GM18519 (cell line): ENCODE measurements at regions not wholly inside any gene's neighbourhood (a gene's known extent, or its start where the extent isn't known, plus 50 kb on each side); places are given as distances from the start of the nearest gene placed in this dataset.
"Not testable (repeated sequence)": the region's sequence is repeated elsewhere in the genome, so short reads cannot be mapped to it uniquely, and the experiment has no call there.

Experiments used
- ATAC-seq: cut with Tn5 transposase; IDR thresholded peaks from one replicate; pipeline ENCODE4 v1.9.1; 2021; ENCODE audit warnings: mild to moderate bottlenecking, moderate library complexity; ENCODE audit not compliant: unreplicated experiment, low FRiP score

DNA sequence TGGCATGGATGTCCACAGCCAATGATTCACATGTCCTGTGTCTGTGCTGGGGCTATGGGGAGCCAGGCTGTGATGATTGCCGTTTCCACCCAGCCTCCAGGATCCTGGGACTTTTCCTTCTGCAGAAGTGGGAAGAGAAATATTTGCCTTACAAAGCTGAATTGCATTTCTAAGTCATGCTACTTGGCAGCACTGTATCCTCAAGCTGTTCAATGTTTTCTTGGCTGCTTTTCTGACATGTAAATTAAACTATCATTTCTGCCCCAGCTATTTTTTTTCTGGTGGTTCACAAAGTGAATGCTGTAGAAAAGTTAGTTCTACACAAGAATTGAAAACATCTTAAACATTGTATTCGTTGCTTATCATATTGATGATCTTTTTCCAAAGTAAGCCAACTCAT is 51.9 kb upstream of the TCERG1L start:
- no peak for ATAC-seq

DNA sequence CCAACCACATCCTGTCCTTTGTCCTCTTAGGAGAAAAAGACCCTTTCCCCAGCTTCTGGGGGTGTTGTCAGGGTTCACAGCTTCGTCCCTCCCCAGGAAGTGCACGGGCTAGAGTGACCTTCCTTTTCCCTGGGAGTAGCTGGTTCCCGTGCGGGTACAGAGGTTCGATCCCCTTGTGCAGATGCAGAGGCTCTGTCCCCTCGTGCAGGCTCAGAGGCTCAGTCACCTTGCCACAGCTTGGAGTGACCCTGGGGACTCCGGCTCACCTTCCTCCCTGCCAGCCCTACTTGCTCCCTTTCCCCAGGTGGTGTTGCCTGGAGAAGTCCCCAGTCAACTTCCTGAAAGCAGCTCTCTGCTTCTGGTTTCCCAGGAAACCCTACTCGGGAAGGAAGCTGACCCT is 60.0 kb upstream of the TCERG1L start:
- no peak for ATAC-seq

DNA sequence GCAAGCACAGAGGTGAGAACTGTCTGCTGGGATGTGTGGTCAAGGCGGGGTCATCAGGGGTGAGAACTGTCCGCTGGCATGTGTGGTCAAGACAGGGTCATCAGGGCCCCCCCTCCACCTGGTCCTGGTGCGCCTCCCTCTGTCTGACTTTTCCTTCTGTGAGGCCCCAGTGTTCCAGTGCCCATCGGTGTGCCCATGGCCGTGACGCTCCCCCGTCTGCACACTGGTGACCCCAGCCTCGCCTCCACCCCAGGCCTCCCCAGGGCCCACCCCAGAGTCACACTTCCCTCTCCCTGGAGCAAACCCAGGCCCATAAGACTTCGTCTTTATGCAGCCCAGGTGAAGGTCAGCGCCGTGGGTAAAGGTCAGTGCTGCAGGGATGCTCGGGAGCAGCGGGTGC is 70.1 kb upstream of the TCERG1L start:
- ATAC-seq = no peak

DNA sequence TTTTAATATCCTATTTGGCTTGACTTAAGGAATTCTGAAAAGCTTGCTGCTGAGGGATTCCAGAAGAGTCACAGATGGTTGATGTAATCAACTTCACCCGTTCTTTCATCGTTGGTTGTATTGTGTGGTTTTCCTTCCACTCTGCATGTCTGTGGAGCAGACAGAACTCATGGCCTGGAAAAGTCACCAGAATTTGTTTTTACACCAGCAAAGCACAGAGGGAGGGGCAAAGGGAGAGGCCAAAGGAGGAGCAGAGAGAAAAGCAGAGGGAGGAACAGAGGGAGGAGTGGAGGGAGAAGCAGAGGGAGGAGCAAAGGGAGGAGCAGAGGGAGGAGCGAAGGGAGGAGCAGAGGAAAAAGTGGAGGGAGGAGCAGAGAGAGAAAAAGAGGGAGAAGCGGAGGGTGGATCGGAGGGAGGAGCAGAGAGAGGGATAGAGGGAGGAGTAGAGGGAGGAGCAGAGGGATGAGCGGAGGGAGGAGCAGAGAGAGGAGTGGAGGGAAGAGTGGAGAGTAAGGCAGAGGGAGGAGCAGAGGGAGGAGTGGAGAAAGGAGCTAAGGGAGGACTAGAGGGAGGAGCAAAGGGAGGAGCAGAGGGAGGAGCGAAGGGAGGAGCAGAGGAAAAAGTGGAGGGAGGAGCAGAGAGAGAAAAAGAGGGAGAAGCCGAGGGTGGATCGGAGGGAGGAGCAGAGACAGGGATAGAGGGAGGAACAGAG is 73.8 kb upstream of the TCERG1L start:
- ATAC-seq = not testable (repeated sequence)

DNA sequence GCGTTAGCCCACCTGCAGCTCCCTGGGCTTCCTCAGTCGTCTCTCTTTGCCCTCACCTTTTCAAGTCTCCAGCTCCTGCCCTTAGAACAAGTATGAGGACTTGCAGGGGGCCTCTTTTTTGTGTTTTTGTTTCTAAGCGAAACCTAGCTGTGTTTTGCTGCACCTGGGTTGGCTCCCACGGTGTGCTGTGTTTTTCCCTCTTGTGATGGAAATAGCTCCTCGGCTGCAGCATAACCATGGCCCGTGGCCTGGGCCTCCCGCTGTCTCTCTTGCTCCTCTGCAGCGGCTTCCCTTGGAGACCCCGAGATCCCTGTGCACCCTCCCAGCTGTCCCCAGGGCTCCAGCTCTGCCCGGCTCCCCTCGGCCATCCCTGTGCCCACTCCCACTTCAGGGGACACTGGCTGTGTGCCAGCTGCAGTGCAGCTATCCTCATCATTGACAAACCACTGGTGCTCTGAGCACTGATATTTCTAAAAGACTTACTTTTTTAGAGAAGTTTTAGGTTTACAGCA is 75.6 kb upstream of the TCERG1L start:
- ATAC-seq = no peak

DNA sequence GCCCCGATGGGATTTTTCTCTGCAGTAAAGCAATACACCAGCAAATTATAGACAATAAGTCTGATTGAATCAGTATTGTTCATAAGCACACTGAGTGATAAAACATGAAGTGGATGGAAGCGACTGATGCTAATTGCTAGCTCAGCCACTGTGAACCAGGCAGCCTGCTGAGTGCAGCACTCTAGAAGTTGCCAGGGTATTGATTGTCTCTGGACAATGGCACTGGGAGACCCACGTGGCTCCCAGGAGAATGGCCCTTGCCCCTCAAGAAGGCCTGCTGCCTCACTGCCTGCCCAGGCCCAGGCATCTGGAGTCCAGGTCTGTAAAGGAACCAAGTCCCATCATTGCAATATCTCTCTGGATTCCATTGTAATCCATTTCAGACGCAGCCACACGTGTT is 80.4 kb upstream of the TCERG1L start:
- no peak for ATAC-seq

DNA sequence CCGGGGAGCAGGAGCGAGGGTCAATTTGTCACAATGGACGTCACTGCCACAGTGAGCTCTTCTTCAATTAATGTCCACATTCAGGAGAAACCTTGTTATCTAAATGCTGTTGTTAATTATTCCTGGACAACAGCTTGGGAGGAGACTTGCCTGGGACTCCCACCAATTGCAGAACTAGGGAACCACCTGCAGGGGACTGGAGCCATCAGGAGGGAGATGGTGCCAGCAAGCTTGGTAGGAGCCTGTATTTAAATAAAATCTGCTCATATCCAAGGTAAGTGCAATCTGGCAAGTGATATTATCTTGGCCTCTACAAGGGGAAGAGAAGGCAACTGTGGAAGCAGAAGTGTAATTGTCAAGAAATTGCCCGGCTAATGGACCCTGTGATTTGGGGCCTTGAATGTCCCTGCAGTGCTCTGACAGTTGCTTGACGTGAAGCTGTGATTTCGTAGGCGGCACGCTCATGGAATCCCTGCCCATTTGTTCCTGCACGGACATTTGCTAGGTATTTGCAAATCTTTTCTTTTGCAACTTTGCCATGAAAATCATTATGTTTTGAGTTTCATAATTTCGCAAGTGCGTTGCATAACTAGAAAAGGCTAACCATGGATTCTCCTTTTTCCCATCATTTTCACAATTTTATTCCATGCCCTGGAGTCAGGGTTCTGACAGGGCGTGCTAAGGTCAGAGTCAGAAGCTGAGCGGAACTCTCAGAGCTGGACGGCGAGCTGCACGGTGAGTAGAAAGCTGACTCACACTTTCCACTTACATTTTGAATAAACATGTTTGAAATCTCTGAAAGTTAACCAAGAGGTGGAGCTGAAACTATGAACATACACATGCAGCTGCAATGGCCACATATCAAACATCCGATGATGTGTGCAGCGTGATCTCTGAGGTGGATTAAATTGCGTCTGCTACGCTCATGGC is 84.9 kb upstream of the TCERG1L start:
- no peak for ATAC-seq

DNA sequence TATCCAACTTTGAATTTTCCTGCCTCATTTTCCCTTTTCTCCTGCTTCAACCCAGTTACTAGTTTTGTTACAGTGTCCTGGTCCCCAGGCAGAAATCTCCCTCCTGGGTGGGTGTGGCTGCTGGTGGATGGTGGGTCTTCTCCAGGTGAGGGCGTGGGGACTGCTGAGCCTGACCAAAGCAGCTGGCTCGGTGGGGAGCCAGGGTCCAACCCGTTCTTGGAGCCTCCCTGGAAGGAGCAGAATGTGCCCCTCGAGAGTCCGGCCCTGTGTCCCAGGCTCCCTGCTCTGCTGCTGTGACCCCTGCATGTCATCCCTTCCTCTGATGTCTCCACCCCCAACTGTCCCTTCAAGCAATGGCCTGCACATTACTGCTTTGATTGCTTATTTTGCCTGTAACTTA is 86.6 kb upstream of the TCERG1L start:
- no peak for ATAC-seq

DNA sequence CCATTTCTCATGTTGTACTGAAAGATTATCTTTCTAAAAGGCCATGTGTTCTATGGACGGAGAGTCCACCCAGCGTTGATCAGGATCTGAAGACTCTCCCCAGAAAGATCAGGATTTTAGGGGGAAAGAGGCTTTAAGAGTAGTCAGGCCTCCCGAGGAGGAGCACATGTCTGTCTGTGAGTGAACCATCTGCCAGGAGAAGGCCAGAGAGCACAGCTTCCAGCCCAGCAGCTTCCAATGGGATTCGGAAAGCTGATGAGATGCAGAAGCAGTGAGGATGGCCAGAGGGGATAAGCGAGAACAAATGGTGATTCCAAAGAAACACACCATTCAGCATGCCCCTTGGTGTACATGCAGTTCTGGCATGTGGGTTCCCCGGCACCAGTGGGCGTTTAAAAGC is 88.5 kb upstream of the TCERG1L start:
- ATAC-seq = no peak

DNA sequence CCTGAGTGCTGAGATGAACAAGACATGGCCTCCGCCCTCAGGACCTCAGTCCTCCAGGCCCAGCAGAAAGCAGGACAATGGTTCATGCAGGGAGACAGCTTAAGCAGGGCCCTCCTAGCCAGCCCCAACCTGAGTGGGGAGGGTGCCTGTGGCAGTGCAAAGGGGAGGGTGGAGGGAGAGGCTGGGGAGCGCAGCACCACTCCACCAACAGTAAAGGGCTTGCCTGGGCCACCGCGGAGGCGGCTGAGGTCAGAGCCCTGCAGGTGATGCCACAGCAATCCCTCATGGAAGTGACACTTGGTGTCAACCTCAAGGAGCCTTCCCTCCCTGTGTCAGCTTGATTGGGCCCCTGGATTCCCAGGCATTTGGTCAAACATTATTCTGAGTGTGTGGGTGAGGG is 89.0 kb upstream of the TCERG1L start:
- no peak for ATAC-seq

DNA sequence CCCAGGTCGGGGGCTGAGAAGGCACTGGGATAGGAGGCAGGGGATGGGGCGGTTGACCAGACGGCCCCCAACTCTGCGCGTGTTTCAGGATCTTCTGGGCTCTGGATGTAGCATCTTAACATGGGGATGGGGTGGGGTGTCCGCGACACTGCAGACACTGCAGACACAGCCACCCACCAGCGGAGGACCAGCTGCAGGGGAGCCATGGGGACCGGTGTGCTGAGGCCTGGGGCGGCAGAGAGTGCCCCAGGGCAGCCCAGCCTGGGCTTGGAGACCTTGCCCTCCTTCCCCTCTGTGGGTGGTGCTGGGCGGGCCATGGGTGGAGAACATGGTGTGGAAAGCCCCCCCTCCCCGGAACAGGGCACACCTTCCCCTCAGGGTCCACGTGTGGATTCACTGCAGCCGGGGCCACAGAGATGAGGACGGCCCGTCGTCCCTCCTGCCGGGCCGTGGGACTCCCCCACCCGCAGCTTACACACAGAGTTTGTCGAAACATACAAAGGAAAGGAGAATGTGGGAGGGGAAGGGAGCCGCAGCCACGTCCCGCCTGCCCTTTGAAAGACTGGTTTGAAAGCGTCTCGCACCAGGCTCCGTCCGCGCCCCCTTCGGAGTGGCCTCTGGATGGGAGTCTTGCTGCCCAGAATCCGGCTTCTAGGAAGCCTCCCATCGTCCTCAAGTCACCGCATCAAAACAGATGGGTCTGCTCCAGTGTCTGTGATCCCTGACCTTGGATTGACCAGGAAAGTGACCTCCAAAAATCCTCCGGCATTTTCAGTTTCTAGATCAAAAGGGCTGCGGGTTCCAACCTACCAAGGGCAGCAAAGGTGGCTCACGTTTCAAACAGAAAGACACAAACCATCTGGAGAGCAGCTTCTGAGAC is 91.5 kb upstream of the TCERG1L start:
- no peak for ATAC-seq

DNA sequence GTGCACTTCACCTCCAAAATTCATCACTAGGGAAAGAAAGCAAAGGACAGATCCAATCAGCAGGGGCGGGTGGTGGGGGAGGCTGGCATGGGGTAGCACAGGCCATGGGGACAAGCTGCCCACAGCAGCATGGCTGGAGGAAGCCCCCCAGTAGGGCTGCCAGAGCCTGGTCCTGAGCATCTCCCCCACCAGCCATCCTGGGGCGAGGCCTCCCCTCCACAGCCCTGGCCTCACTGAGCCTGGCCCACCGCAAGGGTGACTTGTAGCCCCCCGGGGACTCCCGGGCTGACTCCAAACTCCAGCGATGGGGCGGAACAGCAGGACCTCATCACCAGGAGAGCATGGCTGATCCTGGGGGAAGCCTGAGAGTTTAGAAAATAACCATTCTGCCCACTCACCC is 92.4 kb upstream of the TCERG1L start:
- ATAC-seq = no peak

DNA sequence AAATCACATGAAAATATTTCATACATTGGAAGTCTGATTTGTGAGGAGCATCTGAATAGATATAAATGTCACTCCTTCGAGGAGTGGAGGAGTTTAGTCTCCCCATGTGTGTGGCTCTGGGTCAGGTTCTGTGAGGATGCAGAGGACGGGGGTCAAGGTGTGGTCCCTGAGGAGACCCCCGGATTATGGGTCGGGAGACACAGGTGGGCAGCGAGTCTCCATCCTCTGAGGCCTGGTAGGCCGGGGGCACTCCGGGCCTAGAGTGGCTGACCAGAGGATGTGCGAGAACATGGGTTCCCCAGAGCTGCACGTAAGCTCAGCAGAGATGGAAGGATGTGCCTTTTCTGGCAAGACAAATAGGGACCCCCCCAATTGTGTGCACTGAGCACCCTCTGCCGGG is 93.4 kb upstream of the TCERG1L start:
- ATAC-seq = no peak

DNA sequence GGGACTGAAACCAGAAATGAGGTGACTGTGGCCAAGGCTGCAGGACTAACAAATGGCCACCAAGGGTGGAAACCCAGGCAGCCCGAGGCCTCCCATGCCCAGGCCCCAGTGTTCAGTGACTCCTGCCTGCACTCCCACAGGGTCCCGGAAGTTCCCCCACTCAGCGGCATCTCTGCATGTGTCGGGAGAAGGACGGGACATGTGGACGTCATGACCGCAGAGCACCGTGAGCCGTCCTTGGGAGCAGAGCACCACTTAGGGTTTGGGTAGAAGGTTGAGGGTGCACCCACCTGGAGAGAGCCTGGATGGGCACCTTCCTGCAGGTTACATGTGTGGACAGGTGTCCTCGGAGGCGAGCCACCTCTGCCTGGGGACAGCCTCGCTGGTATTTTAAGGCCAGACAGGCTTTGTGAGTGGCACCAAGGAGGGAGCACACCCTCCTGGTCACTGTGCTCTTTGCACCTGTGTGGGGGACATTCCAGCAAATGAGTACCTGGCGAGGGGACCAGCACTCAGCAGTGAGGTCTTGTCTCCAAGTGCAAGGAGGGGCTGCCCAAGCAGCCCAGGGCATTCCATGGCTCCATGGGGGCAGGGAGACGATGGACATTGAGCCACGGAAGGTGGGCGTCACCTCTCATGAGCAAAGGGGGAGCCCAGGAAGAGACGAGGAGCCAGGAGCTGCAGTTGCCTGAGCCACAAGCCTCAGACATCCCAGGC is 95.3 kb upstream of the TCERG1L start:
- no peak for ATAC-seq

DNA sequence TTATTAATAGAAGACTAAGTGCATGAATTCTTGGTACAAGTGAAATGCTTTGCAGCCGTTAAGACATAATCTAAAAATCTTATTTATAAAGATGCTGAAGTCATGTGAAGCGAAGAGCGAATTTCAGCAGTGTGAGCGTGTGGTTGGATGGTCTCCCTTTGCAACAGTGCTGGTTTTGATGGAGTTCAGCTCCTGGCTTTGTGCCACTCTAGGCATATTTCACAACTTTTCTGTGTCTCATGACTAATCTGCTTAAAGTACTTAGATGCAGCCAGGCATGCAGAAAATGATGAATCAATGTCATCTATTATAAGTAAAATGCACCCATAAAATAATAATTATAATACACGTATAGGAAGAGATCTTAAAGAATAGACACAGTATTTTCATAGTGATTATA is 107.2 kb upstream of the TCERG1L start:
- no peak for ATAC-seq

DNA sequence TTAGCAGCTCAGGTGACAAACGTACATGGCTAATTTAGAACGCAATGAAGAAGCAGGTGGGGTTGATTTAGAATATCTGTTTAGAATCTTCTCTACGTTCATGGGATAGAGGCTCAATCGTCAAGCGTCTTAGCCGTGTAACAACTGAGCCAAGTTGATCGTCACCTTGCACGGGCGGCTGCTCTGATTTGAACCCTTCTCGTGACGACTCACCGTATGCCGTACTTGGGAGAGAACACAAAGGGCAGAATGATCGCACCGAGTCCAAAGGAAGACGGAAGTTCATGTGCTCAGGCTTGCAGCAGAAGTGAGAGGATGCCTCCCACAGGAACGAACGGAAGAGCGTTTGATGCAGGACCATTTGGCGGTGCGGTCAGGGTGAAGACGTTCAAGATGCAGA is 108.3 kb upstream of the TCERG1L start:
- no peak for ATAC-seq

DNA sequence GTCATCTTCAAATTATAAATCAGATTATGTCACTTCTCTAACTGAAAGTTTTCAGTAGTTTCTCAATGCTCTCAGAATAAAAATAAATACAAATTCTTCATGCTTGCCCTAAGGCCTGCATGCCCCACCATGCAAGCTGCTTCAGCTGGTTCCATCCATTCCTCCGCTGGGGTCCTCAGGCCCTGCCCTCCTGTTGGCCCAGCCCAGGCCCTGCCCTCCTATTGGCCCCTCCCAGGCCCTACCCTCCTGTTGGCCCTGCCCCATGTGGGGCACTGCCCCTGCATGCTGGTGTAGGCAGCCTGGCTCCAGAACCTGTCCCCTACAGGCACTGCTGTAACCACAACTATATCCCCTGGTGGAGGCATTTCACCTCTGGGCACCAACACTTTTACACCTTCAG is 109.3 kb upstream of the TCERG1L start:
- ATAC-seq = no peak

DNA sequence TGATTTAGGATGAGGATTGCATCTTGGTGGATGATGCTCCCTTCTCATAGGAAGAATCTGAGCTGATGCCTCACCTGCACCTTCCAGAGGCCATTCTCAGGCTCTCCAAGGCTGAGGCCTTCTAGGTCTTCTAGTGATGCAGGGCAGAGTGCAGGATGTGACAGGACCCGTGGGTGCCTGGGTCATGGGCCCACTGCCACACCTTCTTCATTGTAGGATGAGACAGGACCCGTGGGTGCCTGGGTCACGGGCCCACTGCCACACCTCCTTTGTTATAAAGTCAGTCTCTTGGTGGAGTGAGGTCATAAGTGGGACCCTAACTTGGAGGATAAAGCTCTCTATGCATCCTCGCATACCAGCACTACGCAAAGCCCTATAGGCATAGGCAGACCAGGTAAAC is 109.9 kb upstream of the TCERG1L start:
- ATAC-seq = no peak

DNA sequence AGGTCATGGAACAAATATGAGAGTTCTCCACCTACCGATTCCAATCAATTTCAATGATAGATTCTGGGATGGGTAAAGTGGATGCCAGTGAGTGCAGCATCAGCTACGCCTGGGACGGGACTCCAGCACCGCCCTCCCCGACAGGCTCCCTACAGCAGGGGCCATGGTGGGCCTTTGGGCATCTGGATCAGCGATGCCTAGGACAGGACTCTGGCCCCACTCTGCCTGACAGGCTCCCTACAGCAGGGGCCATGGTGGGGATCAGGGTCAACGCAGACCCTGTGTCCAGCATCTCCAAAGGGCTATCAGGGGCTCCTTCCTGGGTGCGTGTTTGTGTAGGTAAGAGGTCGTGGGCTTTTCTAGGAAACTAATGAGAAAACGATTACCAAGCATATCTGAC is 111.2 kb upstream of the TCERG1L start:
- no peak for ATAC-seq

DNA sequence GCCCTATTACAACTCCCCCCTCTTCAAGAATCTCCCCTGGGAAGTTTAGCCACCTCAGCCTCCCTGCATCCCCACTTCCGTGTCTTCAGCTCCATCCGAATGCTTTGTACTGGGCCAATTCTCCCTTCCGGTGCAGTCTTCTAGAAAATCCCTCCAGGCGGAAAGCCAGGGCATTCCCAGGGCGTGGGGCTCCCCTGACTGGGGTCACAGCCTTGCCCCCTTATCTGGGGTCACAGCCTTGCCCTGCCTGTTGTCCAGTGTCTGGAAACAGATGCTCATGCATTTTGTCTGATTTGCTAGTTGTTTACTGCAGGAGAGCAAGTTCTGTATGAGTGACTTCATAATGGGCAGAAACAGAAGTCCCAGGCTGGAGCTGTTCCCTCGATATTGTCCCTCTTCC is 112.5 kb upstream of the TCERG1L start:
- ATAC-seq = no peak
